ENCODE measurements at regions not wholly inside any gene's neighbourhood (a gene's known extent, or its start where the extent isn't known, plus 50 kb on each side); places are given as distances from the start of the nearest gene placed in this dataset.

- no peak for DNase-seq
- TF ChIP-seq EZH2 (IDR thresholded peaks at IDR 0.05; ENCODE audit: borderline replicate concordance, low read depth, low read length, severe bottlenecking), result no peak
- TF ChIP-seq, protein P1, sequence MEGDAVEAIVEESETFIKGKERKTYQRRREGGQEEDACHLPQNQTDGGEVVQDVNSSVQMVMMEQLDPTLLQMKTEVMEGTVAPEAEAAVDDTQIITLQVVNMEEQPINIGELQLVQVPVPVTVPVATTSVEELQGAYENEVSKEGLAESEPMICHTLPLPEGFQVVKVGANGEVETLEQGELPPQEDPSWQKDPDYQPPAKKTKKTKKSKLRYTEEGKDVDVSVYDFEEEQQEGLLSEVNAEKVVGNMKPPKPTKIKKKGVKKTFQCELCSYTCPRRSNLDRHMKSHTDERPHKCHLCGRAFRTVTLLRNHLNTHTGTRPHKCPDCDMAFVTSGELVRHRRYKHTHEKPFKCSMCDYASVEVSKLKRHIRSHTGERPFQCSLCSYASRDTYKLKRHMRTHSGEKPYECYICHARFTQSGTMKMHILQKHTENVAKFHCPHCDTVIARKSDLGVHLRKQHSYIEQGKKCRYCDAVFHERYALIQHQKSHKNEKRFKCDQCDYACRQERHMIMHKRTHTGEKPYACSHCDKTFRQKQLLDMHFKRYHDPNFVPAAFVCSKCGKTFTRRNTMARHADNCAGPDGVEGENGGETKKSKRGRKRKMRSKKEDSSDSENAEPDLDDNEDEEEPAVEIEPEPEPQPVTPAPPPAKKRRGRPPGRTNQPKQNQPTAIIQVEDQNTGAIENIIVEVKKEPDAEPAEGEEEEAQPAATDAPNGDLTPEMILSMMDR (IDR thresholded peaks at IDR 0.05; ENCODE audit: borderline replicate concordance, extremely low read depth, low read length, poor library complexity, severe bottlenecking), result no peak
- no peak overlapping the region for H3K27ac ChIP-seq (ENCODE audit: low read length)
Observed at GRCh38 chr2:225742487-225742886, 343.0 kb downstream of the NYAP2 start.

GRCh38 chr2:225740086-225740485 lies 340.6 kb downstream of the NYAP2 start:
- Histone ChIP-seq H3K4me3 (ENCODE audit: low read depth in 1 of 2, low read length in 2 of 2) (no peak overlapping the region), H2AFZ (ENCODE audit: low read depth, low read length) (no peak overlapping the region), H3K27me3 (ENCODE audit: insufficient read depth, low read length, poor library complexity) (no peaks in the 10 kb centered on the region), H3K27ac (ENCODE audit: low read length) (no peak overlapping the region), H3K4me1 (ENCODE audit: insufficient read depth, low read length) (no peaks in the 10 kb centered on the region), H4K20me1 (ENCODE audit: insufficient read depth, low read length) (no peaks in the 10 kb centered on the region), H3K36me3 (ENCODE audit: insufficient read depth, low read length) (no peaks in the 10 kb centered on the region), H3K79me2 (ENCODE audit: insufficient read depth, low read length) (no peaks in the 10 kb centered on the region), H3K4me2 (ENCODE audit: insufficient read depth, low read length) (no peak overlapping the region), H3K9ac (ENCODE audit: low read depth, low read length) (no peak overlapping the region), H3K9me3 (ENCODE audit: insufficient read depth, low read length, severe bottlenecking) (no peaks in the 10 kb centered on the region)
- ATAC-seq (ENCODE audit: insufficient read depth, low read depth) (no peak), DNase-seq (no peak)
- no peak for TF ChIP-seq EZH2 (IDR thresholded peaks at IDR 0.05; ENCODE audit: borderline replicate concordance, low read depth, low read length, severe bottlenecking)
- TF ChIP-seq, protein P1 (IDR thresholded peaks at IDR 0.05; ENCODE audit: borderline replicate concordance, extremely low read depth, low read length, poor library complexity, severe bottlenecking), result no peak

More at GRCh38 chr2:225742487-225742886, 343.0 kb downstream of the NYAP2 start:
- Histone ChIP-seq H3K4me1 (ENCODE audit: insufficient read depth, low read length) (no peaks in the 10 kb centered on the region), H3K9ac (ENCODE audit: low read depth, low read length) (no peak overlapping the region), H3K27me3 (ENCODE audit: insufficient read depth, low read length, poor library complexity) (no peaks in the 10 kb centered on the region), H3K9me3 (ENCODE audit: insufficient read depth, low read length, severe bottlenecking) (no peaks in the 10 kb centered on the region), H2AFZ (ENCODE audit: low read depth, low read length) (no peak overlapping the region), H3K36me3 (ENCODE audit: insufficient read depth, low read length) (no peaks in the 10 kb centered on the region), H3K4me3 (ENCODE audit: low read depth in 1 of 2, low read length in 2 of 2) (no peak overlapping the region), H3K4me2 (ENCODE audit: insufficient read depth, low read length) (no peak overlapping the region), H4K20me1 (ENCODE audit: insufficient read depth, low read length) (no peaks in the 10 kb centered on the region), H3K79me2 (ENCODE audit: insufficient read depth, low read length) (no peaks in the 10 kb centered on the region)
- no peak for ATAC-seq (ENCODE audit: insufficient read depth, low read depth)

DNA sequence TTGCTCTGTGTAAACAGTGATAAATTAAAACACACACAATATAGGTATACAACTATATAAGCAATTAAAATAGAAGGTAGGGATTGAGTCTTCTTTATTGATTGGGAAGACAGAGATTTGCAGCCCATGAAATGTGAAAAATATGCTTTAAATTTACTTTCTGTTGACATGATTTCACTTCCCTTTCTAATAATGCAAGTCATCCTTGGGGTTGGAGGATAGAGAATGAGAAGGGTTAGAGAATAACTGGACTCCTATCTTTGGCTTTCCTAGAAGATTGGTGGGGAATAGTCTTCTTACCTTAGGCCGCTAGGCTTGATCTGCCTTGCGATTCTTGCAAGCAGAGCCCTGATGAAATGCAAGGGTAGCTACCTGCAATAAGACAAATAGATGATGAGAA lies 339.8 kb downstream of the NYAP2 start:
- no peak overlapping the region for H2AFZ ChIP-seq (ENCODE audit: low read depth, low read length)
- ATAC-seq (ENCODE audit: insufficient read depth, low read depth) (no peak), DNase-seq (no peak)
- H3K4me1 ChIP-seq (ENCODE audit: insufficient read depth, low read length), result no peaks in the 10 kb centered on the region
- H3K27me3 ChIP-seq (ENCODE audit: insufficient read depth, low read length, poor library complexity), result no peaks in the 10 kb centered on the region
- H3K79me2 ChIP-seq (ENCODE audit: insufficient read depth, low read length), result no peaks in the 10 kb centered on the region
- no peaks in the 10 kb centered on the region for H3K36me3 ChIP-seq (ENCODE audit: insufficient read depth, low read length)
- no peaks in the 10 kb centered on the region for H3K9me3 ChIP-seq (ENCODE audit: insufficient read depth, low read length, severe bottlenecking)
- TF ChIP-seq, protein P1 (IDR thresholded peaks at IDR 0.05; ENCODE audit: borderline replicate concordance, extremely low read depth, low read length, poor library complexity, severe bottlenecking), result no peak
- no peak for TF ChIP-seq EZH2 (IDR thresholded peaks at IDR 0.05; ENCODE audit: borderline replicate concordance, low read depth, low read length, severe bottlenecking)
- H3K4me2 ChIP-seq (ENCODE audit: insufficient read depth, low read length), result no peak overlapping the region
- H4K20me1 ChIP-seq (ENCODE audit: insufficient read depth, low read length), result no peaks in the 10 kb centered on the region
- H3K4me3 ChIP-seq (ENCODE audit: low read depth in 1 of 2, low read length in 2 of 2), result no peak overlapping the region
- no peak overlapping the region for H3K27ac ChIP-seq (ENCODE audit: low read length)
- H3K9ac ChIP-seq (ENCODE audit: low read depth, low read length), result no peak overlapping the region

DNA sequence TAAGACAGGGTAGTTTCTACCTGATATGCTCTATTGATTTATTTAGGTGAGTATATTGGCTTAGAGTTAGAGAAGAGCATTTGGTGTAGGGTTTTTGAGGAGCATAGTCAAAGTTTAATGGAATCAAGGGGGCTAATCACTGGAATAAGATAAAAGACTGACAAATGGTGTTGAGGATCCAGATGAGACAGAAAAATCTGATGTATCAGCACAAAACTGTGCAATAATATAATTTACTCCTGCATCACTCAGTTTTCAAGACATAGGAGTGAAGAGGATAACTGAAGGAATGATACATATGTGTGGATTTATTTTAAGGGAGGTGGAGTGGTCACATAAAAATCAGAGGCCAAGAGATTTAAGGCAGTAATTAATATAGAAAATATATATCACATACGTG lies 339.2 kb downstream of the NYAP2 start:
- Histone ChIP-seq H3K79me2 (ENCODE audit: insufficient read depth, low read length) (no peaks in the 10 kb centered on the region), H3K27ac (ENCODE audit: low read length) (no peak overlapping the region), H3K9me3 (ENCODE audit: insufficient read depth, low read length, severe bottlenecking) (no peaks in the 10 kb centered on the region), H2AFZ (ENCODE audit: low read depth, low read length) (no peak overlapping the region), H3K36me3 (ENCODE audit: insufficient read depth, low read length) (no peaks in the 10 kb centered on the region), H3K9ac (ENCODE audit: low read depth, low read length) (no peak overlapping the region), H3K4me2 (ENCODE audit: insufficient read depth, low read length) (no peak overlapping the region), H3K4me3 (ENCODE audit: low read depth in 1 of 2, low read length in 2 of 2) (no peak overlapping the region), H3K4me1 (ENCODE audit: insufficient read depth, low read length) (no peaks in the 10 kb centered on the region), H4K20me1 (ENCODE audit: insufficient read depth, low read length) (no peaks in the 10 kb centered on the region), H3K27me3 (ENCODE audit: insufficient read depth, low read length, poor library complexity) (no peaks in the 10 kb centered on the region)
- no peak for ATAC-seq (ENCODE audit: insufficient read depth, low read depth)
- DNase-seq, result no peak
- no peak for TF ChIP-seq EZH2 (IDR thresholded peaks at IDR 0.05; ENCODE audit: borderline replicate concordance, low read depth, low read length, severe bottlenecking)
- TF ChIP-seq, protein P1 (IDR thresholded peaks at IDR 0.05; ENCODE audit: borderline replicate concordance, extremely low read depth, low read length, poor library complexity, severe bottlenecking), result no peak
